Suprapubic skin (tissue), 4 donors: ENCODE measurements at regions not wholly inside any gene's neighbourhood (a gene's known extent, or its start where the extent isn't known, plus 50 kb on each side); places are given as distances from the start of the nearest gene placed in this dataset.
"Not testable (repeated sequence)": the region's sequence is repeated elsewhere in the genome, so short reads cannot be mapped to it uniquely, and the experiment has no call there.

Experiments
- DNase-seq, 2 donors: peaks; one replicate each; pipeline ENCODE4 v3.0.0-alpha.2; 2019; ENCODE audit warnings: low spot score in 2 of 2
- H3K27ac ChIP-seq: fragments of 200-600 bp; sonication (generic); one replicate; pipeline ENCODE4 v1.5.1; 2019
- H3K27me3 ChIP-seq: fragments of 200-600 bp; sonication (generic); one replicate; pipeline ENCODE4 v1.5.1; 2019
- H3K36me3 ChIP-seq: fragments of 200-600 bp; sonication (generic); one replicate; pipeline ENCODE4 v1.5.1; 2019
- H3K4me1 ChIP-seq: fragments of 200-600 bp; sonication (generic); one replicate; pipeline ENCODE4 v1.5.1; 2019
- H3K4me3 ChIP-seq: fragments of 200-600 bp; sonication (generic); one replicate; pipeline ENCODE4 v1.5.1; 2019; ENCODE audit warnings: mild to moderate bottlenecking
- H3K9me3 ChIP-seq: fragments of 200-600 bp; sonication (generic); one replicate; pipeline ENCODE4 v1.5.1; 2019
- EP300 ChIP-seq: sonication (generic); formaldehyde crosslinking; IDR thresholded peaks from one replicate; pipeline ENCODE4 v1.6.1; 2017; ENCODE audit warnings: antibody characterized with exemption
- POLR2A ChIP-seq, 2 donors: fragments of 450-650 bp; IDR thresholded peaks; one replicate each; pipeline ENCODE4 v1.6.1; 2017; ENCODE audit warnings: antibody characterized with exemption in 2 of 2, mild to moderate bottlenecking in 2 of 2, moderate library complexity in 2 of 2
- POLR2AphosphoS5 ChIP-seq, 3 donors: sonication (generic); formaldehyde crosslinking; IDR thresholded peaks; one replicate each; pipeline ENCODE4 v1.6.1; 2017; ENCODE audit warnings: antibody characterized with exemption in 3 of 3
- WGBS: methylation state at CpG from one replicate; pipeline ENCODE4 v1.1.5; 2018; 5-methylcytosine and 5-hydroxymethylcytosine counted together
- TF ChIP-seq, protein P1 (sequence below), 2 donors: fragments of 200-600 bp in 1 of 2; fragments of 450-650 bp in 1 of 2; sonication (generic) in 1 of 2; IDR thresholded peaks; one replicate each; pipeline ENCODE4 v1.5.1; 2016 to 2019; ENCODE audit warnings: antibody characterized with exemption in 2 of 2, mild to moderate bottlenecking in 1 of 2, moderate library complexity in 1 of 2

DNA sequence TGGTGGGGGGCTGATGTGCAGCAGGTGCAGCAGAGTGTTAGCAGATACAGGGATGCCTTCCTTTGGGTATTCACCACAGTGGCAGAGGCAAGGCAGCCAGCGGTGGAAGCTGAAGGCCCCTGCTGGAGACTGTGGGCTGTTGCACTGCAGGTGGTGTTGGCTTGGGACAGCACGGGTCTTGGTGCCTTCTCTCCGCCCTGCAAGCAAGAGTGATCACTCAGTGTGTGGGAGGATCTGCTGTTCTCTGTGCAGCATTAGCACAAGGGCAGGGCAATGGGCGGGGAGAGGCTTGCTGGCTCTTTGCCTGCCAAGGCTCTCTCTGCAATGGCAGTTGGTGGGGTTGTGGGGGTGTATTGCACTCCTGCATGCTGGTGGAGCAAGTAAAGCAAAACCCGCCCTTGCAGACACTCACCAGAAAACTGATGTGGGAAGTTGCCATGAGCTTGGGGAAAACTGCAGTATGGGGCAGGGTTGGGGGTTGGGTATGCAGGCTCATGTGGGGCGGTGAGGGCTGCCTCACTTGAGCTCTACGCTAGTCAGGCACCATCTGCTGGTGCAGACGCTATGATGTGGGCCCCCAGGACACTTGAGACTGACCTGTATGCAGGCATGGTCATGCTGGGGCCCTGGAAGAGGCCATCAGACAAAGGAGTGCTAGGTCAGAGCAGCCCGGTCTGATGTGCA lies 820.8 kb upstream of the GRIA3 start:
- Histone ChIP-seq H3K27me3 (no peaks in the 10 kb centered on the region), H3K9me3 (no peaks in the 10 kb centered on the region), H3K4me3 (no peak overlapping the region), H3K36me3 (no peaks in the 10 kb centered on the region), H3K4me1 (no peaks in the 10 kb centered on the region), H3K27ac (no peak overlapping the region)
- TF ChIP-seq EP300 (no peak), POLR2AphosphoS5 (IDR thresholded peaks at IDR 0.05) (no peak), POLR2A (IDR thresholded peaks at IDR 0.05) (no peak)
- TF ChIP-seq, protein P1, sequence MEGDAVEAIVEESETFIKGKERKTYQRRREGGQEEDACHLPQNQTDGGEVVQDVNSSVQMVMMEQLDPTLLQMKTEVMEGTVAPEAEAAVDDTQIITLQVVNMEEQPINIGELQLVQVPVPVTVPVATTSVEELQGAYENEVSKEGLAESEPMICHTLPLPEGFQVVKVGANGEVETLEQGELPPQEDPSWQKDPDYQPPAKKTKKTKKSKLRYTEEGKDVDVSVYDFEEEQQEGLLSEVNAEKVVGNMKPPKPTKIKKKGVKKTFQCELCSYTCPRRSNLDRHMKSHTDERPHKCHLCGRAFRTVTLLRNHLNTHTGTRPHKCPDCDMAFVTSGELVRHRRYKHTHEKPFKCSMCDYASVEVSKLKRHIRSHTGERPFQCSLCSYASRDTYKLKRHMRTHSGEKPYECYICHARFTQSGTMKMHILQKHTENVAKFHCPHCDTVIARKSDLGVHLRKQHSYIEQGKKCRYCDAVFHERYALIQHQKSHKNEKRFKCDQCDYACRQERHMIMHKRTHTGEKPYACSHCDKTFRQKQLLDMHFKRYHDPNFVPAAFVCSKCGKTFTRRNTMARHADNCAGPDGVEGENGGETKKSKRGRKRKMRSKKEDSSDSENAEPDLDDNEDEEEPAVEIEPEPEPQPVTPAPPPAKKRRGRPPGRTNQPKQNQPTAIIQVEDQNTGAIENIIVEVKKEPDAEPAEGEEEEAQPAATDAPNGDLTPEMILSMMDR (IDR thresholded peaks at IDR 0.05): no peak
- WGBS: 58% methylated on average over 4 of the region's 9 CpGs
- no peak for DNase-seq

DNA sequence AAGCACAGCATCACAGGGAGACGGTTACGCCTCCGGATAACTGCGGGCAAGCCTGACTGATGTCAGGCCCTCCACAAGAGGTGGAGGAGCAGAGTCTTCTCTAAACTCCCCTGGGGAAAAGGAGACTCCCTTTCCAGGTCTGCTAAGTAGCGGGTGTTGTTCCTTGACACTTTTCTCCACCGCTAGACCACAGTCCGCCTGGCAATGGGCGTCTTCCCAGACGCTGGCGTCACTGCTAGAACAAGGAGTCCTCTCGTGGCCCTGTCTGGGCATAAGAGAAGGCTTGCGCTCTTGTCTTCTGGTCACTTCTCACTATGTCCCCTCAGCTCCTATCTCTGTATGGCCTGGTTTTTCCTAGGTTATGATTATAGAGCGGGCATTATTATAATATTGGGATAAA lies 808.5 kb upstream of the GRIA3 start:
- not testable (repeated sequence) for H3K36me3 ChIP-seq, H3K4me3 ChIP-seq, H3K27me3 ChIP-seq, H3K9me3 ChIP-seq, H3K27ac ChIP-seq, DNase-seq, H3K4me1 ChIP-seq
- 91% methylated on average over 13 of the region's 13 CpGs for WGBS

DNA sequence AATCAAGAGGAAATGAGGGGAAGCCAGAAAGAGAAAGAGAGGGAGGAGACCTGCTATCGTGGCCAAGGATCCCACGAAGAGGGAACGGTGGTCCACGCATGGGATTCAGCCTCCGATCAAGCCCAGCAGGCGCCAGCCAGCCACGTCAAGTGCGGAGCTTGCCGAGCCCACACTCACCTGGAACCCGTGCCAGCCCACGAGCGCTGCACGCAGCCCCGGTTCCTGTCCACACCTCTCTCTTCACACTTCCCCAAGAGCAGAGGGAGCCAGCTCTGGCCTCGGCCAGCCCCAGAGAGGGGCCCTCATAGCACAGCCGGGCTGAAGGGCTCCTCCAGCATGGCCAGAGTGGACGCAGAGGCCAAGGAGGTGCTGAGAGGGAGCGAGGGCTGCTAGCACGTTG lies 795.1 kb upstream of the GRIA3 start:
- DNase-seq: no peak
- H3K4me3 ChIP-seq: no peak overlapping the region
- WGBS: 85% methylated on average over 19 of the region's 19 CpGs
- H3K4me1 ChIP-seq: no peaks in the 10 kb centered on the region
- no peak overlapping the region for H3K27ac ChIP-seq
- no peaks in the 10 kb centered on the region for H3K27me3 ChIP-seq
- H3K36me3 ChIP-seq: no peaks in the 10 kb centered on the region
- TF ChIP-seq POLR2A (IDR thresholded peaks at IDR 0.05) (no peak), POLR2AphosphoS5 (IDR thresholded peaks at IDR 0.05) (no peak), EP300 (no peak)
- TF ChIP-seq, protein P1 (IDR thresholded peaks at IDR 0.05): no peak
- no peaks in the 10 kb centered on the region for H3K9me3 ChIP-seq

DNA sequence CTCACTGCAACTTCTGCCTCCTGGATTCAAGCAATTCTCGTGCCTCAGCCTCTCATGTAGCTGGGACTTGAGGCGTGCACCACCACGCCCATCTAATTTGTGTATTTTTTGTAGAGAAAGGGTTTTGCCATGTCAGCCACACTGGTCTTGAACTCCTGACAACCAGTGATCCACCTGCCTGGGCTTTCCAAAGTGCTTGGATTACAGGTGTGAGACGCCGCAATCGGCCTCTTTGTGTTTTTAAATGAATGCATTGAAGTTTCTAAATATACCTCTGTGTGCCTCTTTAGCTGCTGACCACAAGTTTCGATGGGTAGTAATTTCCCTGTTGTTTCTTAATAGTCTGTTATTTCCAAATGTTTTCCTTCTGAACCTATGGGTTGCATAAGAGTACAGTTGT lies 765.3 kb upstream of the GRIA3 start:
- Histone ChIP-seq H3K36me3 (no peaks in the 10 kb centered on the region), H3K27ac (no peak overlapping the region), H3K9me3 (no peaks in the 10 kb centered on the region), H3K27me3 (no peaks in the 10 kb centered on the region), H3K4me1 (no peaks in the 10 kb centered on the region), H3K4me3 (no peak overlapping the region)
- 78% methylated on average over 7 of the region's 7 CpGs for WGBS
- no peak for TF ChIP-seq EP300
- TF ChIP-seq, protein P1 (IDR thresholded peaks at IDR 0.05): no peak
- no peak for TF ChIP-seq POLR2AphosphoS5 (IDR thresholded peaks at IDR 0.05)
- no peak for TF ChIP-seq POLR2A (IDR thresholded peaks at IDR 0.05)
- DNase-seq: no peak

DNA sequence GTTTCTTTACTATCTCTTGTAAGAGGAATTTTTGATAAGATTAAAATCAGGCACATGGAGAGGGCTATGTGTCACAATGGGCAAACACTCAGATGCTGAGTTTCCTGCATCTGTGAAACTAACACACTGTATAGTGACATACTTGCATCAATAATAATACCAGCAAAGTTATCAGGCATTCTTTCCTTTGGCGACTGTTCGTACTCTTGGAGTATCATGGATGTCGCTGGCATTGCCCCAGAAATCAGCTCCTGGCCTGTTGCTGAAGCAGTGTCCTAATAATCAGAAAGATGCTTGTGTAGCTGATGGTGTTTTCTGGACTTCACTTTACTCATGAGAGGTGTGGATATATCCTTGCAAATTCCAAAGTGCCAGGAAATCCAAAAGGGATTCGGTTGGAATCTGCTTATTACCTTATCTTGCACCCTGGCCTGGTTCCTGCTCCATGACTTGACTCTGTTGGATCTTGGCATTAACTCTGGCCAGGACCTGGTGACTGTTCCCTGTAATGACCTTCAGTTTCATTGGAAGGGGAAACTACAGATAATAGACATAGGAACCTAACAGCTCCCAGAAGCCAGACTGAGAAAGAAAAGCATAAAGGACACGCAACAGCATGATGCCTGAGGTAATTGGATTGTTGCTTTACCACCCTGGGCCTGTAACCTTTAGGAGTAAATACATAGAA lies 762.5 kb upstream of the GRIA3 start:
- H3K4me3 ChIP-seq: no peak overlapping the region
- TF ChIP-seq, protein P1 (IDR thresholded peaks at IDR 0.05): no peak
- H3K36me3 ChIP-seq: no peaks in the 10 kb centered on the region
- no peak for DNase-seq
- H3K27ac ChIP-seq: no peak overlapping the region
- 75% methylated on average over 5 of the region's 5 CpGs for WGBS
- no peaks in the 10 kb centered on the region for H3K9me3 ChIP-seq
- no peaks in the 10 kb centered on the region for H3K27me3 ChIP-seq
- H3K4me1 ChIP-seq: no peaks in the 10 kb centered on the region
